HEK293 (cell line): ENCODE measurements at regions not wholly inside any gene's neighbourhood (a gene's known extent, or its start where the extent isn't known, plus 50 kb on each side); places are given as distances from the start of the nearest gene placed in this dataset.

Source experiments
- CTCF ChIP-seq: fragments of 450-650 bp; formaldehyde crosslinking; IDR thresholded peaks from 2 replicates; pipeline ENCODE4 v1.5.1; 2016; ENCODE audit warnings: missing biosample characterization, missing genetic modification characterization
- YY1 ChIP-seq: fragments of 450-650 bp; formaldehyde crosslinking; IDR thresholded peaks from 2 replicates; pipeline ENCODE4 v1.5.1; 2018; ENCODE audit warnings: missing biosample characterization, missing genetic modification characterization
- ZNF174 ChIP-seq: fragments of 450-650 bp; formaldehyde crosslinking; IDR thresholded peaks from 2 replicates; pipeline ENCODE4 v1.5.0; 2017; ENCODE audit warnings: missing biosample characterization, mild to moderate bottlenecking, missing genetic modification characterization
- ZNF776 ChIP-seq: fragments of 450-650 bp; formaldehyde crosslinking; IDR thresholded peaks from 2 replicates; pipeline ENCODE4 v1.5.0; 2017; ENCODE audit warnings: missing biosample characterization, missing genetic modification characterization, borderline replicate concordance

DNA sequence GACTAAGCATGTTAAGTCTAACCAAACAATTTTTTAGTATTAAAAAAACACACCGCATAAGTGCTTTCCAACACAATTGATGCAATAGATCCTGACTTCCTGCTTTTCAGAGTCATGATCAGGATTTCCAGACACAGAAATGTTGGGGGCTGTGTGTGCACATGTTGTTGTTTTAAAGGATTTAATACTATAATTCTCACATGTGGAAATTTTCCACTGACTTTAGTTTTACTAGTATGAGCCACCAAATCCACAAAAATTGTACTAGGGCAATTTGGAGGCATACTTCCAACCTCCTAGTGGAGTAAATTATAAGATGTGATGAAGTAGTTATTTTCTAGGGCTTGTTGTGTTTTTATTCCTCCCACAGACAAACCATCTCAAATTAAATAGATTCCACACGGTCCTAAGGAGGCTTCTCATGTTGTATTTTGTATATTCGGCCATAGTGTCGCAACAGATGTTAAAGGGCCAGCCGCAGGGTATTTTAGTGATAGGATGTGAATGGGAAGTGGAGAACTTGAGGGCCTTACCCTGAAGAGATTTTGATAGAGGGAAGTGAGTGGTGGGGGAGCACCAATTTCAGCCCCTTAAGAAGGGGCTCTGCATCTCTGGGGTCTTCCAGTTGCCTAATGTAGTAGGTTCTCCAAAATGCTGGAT is 108.9 kb upstream of the KLF7 start:
- no peak for TF ChIP-seq ZNF776 (tag by site-specific recombination)
- TF ChIP-seq ZNF174 (tag by site-specific recombination): no peak
- no peak for TF ChIP-seq YY1
- TF ChIP-seq CTCF (tag by site-specific recombination): no peak
